ENCODE measurements at regions not wholly inside any gene's neighbourhood (a gene's known extent, or its start where the extent isn't known, plus 50 kb on each side); places are given as distances from the start of the nearest gene placed in this dataset.
"Not testable (repeated sequence)": the region's sequence is repeated elsewhere in the genome, so short reads cannot be mapped to it uniquely, and the experiment has no call there.

- DNase-seq = not testable (repeated sequence)
Observed at GRCh38 chr5:130294798-130295197, 390.5 kb downstream of the CHSY3 start.

GRCh38 chr5:130290219-130290618 lies 386.0 kb downstream of the CHSY3 start:
- no peak for DNase-seq

GRCh38 chr5:130289132-130290088 lies 385.1 kb downstream of the CHSY3 start:
- no peak for DNase-seq

- no peak for DNase-seq
Observed at GRCh38 chr5:130287438-130287837, 383.2 kb downstream of the CHSY3 start.

GRCh38 chr5:130286971-130287370 lies 382.7 kb downstream of the CHSY3 start:
- no peak for DNase-seq

GRCh38 chr5:130282049-130282448 lies 377.8 kb downstream of the CHSY3 start:
- no peak for DNase-seq

GRCh38 chr5:130280528-130281217 lies 376.4 kb downstream of the CHSY3 start:
- DNase-seq = no peak

GRCh38 chr5:130279386-130279785 lies 375.1 kb downstream of the CHSY3 start:
- no peak for DNase-seq

- no peak for DNase-seq
Observed at GRCh38 chr5:130278136-130278535, 373.9 kb downstream of the CHSY3 start.

- no peak for DNase-seq
Observed at GRCh38 chr5:130277522-130277921, 373.3 kb downstream of the CHSY3 start.

- no peak for DNase-seq
Observed at GRCh38 chr5:130277002-130277401, 372.7 kb downstream of the CHSY3 start.

GRCh38 chr5:130272837-130273236 lies 368.6 kb downstream of the CHSY3 start:
- DNase-seq = no peak

- no peak for DNase-seq
Observed at GRCh38 chr5:130270786-130271185, 366.5 kb downstream of the CHSY3 start.

- DNase-seq = no peak
Observed at GRCh38 chr5:130268489-130268888, 364.2 kb downstream of the CHSY3 start.

GRCh38 chr5:130267926-130268325 lies 363.7 kb downstream of the CHSY3 start:
- DNase-seq = no peak

- DNase-seq = no peak
Observed at GRCh38 chr5:130260481-130260880, 356.2 kb downstream of the CHSY3 start.

- DNase-seq = no peak
Observed at GRCh38 chr5:130251931-130252330, 347.7 kb downstream of the CHSY3 start.

- no peak for DNase-seq
Observed at GRCh38 chr5:130243641-130244040, 339.4 kb downstream of the CHSY3 start.

- no peak for DNase-seq
Observed at GRCh38 chr5:130237721-130238120, 333.5 kb downstream of the CHSY3 start.
